NCI-H774 (cell line): ENCODE measurements at regions not wholly inside any gene's neighbourhood (a gene's known extent, or its start where the extent isn't known, plus 50 kb on each side); places are given as distances from the start of the nearest gene placed in this dataset.
"Not testable (repeated sequence)": the region's sequence is repeated elsewhere in the genome, so short reads cannot be mapped to it uniquely, and the experiment has no call there.

Source experiments
- DNase-seq: peaks from one replicate; lab custom pipeline; 2025; lab: John Stamatoyannopoulos, UW

DNA sequence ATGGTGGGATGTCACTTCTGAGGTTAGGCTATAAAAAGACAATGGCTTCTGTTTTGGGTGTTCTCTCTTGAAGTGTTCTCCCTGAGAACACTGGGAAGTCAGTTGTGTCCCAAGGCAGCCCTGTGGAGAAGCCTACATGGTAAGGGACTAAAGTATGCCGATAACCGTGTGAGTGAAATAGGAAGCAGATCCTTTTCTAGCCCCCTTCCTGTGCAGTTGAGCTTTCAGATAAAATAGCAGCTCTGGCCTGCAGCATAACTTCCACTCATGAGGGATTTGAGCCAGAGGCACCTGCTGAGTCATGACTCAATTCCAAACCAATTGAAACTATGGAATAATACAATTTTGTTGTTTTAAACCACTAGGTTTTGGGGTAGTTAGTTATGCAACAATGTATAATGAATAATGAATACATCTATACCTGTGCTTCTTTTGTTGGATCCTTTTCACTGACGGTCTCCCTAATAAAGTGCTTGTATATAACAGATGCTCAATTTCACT, 241.6 kb downstream of the TFAP2B start:
- DNase-seq: no peak

GRCh38 chr6:51062166-51062722, 243.6 kb downstream of the TFAP2B start:
- no peak for DNase-seq

GRCh38 chr6:51077821-51078518, 259.3 kb downstream of the TFAP2B start:
- no peak for DNase-seq

DNA sequence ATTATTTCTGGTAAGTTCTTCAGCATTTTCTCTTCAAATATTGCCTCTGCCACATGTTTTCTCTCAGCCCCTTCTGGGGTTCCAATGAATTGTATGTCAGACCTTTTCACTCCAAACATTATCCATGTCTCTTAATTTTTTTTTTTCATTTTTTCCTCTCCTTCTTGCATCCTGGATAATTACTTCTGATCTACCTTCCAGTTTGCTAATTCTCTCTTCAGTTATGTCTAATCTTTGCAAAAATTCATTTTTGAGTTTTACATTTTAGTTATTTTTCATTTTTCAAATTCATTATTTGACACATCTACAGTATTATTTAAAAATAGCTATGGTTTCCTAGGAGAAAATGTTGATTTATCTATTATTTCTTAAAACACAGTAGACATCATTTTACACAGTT, 271.7 kb downstream of the TFAP2B start:
- DNase-seq: no peak

GRCh38 chr6:51093871-51094270, 275.2 kb downstream of the TFAP2B start:
- DNase-seq: no peak

- DNase-seq: no peak
Observed at GRCh38 chr6:51094271-51094670, 275.6 kb downstream of the TFAP2B start.

GRCh38 chr6:51098246-51098645, 279.6 kb downstream of the TFAP2B start:
- DNase-seq: no peak

GRCh38 chr6:51098791-51099190, 280.1 kb downstream of the TFAP2B start:
- DNase-seq: no peak

DNA sequence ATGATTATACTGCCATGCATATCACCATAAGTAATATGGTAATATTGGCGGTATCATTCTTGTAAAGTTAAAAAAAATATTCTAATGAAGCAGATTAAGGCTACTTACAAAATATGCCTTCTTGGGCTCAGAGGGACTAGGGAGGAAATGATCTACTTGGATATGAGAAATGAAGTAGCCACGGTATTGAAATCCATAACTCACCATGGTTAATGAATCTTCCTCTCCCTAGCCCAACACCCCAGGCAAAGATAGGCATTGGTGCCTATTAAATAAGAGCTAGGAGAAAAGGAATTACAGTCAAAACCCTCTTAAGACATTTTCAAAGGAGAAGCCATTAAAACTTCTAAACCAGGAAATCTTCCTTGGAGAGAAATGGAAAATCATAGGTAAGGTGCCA, 280.5 kb downstream of the TFAP2B start:
- no peak for DNase-seq

GRCh38 chr6:51105357-51105756, 286.7 kb downstream of the TFAP2B start:
- no peak for DNase-seq

- DNase-seq: no peak
Observed at GRCh38 chr6:51107769-51108203, 289.1 kb downstream of the TFAP2B start.

DNA sequence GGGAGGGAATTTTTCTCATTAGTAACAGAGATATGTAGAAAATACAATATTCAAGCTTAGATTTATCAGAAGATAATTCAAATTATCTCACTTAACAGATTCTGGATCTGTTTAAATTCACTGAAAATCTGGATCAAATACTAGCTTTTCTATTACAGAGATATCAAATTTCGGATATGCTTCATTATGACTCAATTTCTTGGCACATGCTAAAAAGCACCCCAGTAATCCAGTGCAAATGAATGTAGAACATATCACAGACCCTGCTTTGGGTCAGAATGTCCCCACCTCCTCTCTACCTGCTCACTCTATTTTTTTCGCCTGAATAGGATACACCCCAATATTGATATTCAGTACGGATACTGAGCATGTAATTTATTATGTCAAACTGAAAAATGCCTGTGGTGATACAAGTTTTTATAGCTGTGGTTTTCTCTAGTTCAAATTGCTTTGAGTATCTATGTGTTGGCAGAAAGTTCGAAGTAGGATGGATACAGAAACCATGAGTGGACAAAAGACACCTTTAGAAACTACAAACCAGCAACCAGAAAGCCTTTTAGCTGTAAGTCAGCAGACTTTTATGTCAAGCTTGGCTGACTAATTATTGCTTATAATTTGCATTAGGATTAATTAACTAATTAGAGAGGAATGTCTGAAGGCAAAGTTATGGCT, 290.0 kb downstream of the TFAP2B start:
- no peak for DNase-seq

- no peak for DNase-seq
Observed at GRCh38 chr6:51112731-51113130, 294.1 kb downstream of the TFAP2B start.

DNA sequence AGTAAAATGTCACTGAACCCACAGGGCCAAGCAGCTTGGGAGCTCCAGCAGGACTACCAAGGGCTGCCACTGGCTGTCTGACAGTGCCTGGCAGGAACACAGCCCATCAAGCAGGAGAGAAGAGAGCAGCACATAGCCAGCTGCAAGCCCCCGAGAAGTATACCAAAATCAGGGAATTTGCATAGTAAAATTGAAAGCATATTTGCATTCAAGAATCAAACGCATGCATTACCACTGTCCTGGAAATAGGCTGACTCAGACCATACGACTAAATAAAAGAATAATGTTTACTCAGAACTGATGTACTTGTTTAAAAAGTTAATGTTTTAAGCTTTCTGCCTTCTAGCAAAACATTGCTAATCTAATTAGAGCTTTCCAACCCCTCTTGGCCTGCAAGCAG, 298.1 kb downstream of the TFAP2B start:
- DNase-seq: no peak

DNA sequence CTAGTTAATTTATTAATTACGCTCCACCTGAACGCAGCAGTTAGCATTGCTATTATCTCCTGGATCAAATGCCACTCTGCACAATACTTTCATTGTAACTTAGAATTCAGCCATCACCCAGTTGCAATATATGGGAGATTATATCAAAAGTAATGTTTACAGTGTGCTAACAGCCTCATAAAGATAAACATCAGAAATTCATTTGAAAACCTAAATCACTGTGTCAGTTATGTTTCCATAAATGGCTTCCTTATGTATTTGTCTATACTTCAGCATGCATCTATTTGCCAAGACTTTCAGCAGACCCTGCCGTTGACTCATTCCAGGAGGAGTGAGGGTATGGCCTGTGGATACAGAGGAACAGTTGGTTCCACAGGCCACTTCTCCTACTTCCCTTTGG, 300.1 kb downstream of the TFAP2B start:
- DNase-seq: no peak

DNA sequence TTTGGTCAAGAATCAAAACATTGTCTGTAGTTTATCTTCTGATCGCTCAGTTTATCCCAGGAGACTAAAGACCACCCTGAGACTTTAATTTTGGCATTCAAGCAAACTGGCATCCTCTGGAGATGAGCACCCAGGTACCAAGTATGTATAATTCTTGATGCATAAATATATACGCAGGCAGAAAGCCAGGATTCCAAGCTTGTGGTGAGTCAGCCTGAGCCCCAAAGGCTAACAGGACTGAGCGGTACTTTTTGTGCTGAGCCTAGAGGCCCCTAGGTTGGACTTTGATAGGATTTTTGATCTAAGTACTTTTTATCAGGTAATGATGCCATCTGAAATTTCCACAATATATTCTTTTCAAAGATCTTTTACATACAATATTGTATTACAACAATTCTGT, 301.3 kb downstream of the TFAP2B start:
- DNase-seq: no peak

DNA sequence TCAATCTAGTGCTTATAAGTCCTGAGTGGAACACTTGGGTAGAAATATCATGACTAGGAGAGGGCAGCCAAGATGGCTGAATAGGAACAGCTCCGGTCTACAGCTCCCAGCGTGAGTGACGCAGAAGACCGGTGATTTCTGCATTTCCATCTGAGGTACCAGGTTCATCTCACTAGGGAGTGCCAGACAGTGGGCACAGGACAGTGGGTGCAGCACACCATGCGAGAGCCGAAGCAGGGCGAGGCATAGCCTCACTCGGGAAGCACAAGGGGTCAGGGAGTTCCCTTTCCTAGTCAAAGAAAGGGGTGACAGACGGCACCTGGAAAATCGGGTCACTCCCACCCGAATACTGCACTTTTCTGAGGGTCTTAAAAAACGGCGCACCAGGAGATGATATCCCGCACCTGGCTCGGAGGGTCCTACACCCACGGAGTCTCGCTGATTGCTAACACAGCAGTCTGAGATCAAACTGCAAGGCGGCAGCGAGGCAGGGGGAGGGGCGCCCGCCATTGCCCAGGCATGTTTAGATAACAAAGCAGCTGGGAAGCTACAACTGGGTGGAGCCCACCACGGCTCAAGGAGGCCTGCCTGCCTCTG, 302.8 kb downstream of the TFAP2B start:
- not testable (repeated sequence) for DNase-seq

DNA sequence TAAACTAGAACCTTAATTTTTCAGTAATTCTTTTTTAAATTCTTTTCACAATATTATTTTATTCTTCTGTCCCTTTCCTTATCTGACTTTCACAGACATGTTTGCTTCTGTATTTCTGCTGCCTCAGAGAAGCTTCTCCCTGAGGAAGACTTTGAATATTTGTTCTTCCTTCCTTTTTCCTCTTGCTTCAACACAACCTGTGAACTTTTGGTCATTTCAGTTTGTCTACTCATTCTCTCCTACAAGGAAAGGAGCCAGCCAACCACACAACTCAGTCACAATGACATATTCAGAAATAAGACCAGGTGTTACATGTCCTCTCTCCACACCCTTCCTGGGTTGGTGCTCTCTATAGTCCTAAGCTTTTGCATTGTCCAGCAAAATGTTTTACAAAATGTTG, 310.4 kb downstream of the TFAP2B start:
- DNase-seq: peak; percentile 31

DNA sequence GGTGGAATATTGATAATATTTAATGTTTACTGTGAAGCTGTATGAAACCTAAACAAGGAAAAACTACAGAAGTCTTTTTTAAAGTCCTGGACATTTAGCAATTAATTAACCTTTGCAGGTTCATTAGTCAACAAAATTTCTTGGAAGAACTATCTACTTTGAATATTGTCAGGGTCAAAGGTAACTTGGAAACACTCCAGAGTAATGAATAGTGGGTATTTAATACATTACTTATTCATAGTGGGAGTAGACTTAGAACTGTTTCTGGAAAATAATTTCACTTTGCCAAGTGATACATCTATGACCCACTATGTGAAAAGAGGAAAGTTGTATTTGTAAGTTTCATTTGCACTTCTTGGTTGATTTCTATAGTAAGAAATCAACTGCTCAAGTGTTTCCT, 319.1 kb downstream of the TFAP2B start:
- no peak for DNase-seq

- DNase-seq: no peak
Observed at GRCh38 chr6:51139950-51140385, 321.3 kb downstream of the TFAP2B start.

GRCh38 chr6:51141080-51141479, 322.4 kb downstream of the TFAP2B start:
- no peak for DNase-seq

- no peak for DNase-seq
Observed at GRCh38 chr6:51147756-51148155, 329.1 kb downstream of the TFAP2B start.

DNA sequence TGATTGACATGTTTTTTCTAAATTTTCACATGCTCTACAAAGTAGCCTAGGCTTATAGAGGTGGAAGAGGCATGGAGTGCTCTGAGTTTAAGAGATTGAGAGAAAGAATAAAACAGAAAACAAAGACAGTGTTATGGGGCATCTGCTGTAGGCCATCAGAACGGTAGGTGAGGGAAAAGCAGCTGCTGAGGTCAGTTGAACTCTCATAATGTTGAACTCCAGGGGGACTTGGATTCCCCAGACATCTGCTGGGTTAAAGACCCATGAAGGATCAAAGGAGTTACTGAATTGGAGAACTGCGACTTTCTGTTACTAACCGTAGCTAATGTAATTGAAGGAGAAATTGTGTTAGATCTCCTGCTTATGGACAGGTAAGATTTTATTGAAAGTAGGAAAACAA, 333.9 kb downstream of the TFAP2B start:
- no peak for DNase-seq
